Osteoblast (primary cell): ENCODE measurements at regions not wholly inside any gene's neighbourhood (a gene's known extent, or its start where the extent isn't known, plus 50 kb on each side); places are given as distances from the start of the nearest gene placed in this dataset.

Source experiments
- DNase-seq: peaks from one replicate; pipeline ENCODE4 v3.0.0; 2011; ENCODE audit warnings: low spot score, mixed read lengths; ENCODE audit not compliant: insufficient read length; ENCODE audit errors: missing footprints
- H2AFZ ChIP-seq: 2 replicates; pipeline ENCODE4 v1.6.0; 2011; ENCODE audit warnings: mild to moderate bottlenecking, low read length
- H3K27ac ChIP-seq: 2 replicates; pipeline ENCODE4 v1.5.1; 2011; ENCODE audit warnings: mild to moderate bottlenecking, low read depth, low read length, moderate library complexity
- H3K27me3 ChIP-seq: 2 replicates; pipeline ENCODE4 v1.6.0; 2012; ENCODE audit warnings: mild to moderate bottlenecking, control low read depth, inconsistent platforms, low read length, moderate library complexity; ENCODE audit not compliant: insufficient read depth
- H3K36me3 ChIP-seq: 2 replicates; pipeline ENCODE4 v1.5.1; 2011; ENCODE audit warnings: mild to moderate bottlenecking, low read length, control low read depth, moderate library complexity; ENCODE audit not compliant: insufficient read depth
- H3K4me1 ChIP-seq: 2 replicates; pipeline ENCODE4 v1.5.1; 2011; ENCODE audit warnings: mild to moderate bottlenecking, low read length, control low read depth, moderate library complexity; ENCODE audit not compliant: insufficient read depth
- H3K4me2 ChIP-seq: 2 replicates; pipeline ENCODE4 v1.6.0; 2011; ENCODE audit warnings: mild to moderate bottlenecking, low read length; ENCODE audit not compliant: insufficient read depth
- H3K4me3 ChIP-seq: fragments of 200-600 bp; sonication (generic); 3 replicates; pipeline ENCODE4 v1.5.1; 2012; ENCODE audit warnings: mild to moderate bottlenecking, low read length, inconsistent platforms; ENCODE audit not compliant: insufficient read depth
- H3K79me2 ChIP-seq: 2 replicates; pipeline ENCODE4 v1.6.0; 2012; ENCODE audit warnings: mild to moderate bottlenecking, low read length, control low read depth, inconsistent platforms; ENCODE audit not compliant: insufficient read depth
- H3K9me3 ChIP-seq: 2 replicates; pipeline ENCODE4 v1.5.1; 2011; ENCODE audit warnings: low read depth, low read length, control low read depth
- H4K20me1 ChIP-seq: 2 replicates; pipeline ENCODE4 v1.6.0; 2012; ENCODE audit warnings: mild to moderate bottlenecking, low read length, control low read depth; ENCODE audit not compliant: insufficient read depth
- TF ChIP-seq, protein P1 (sequence below): IDR thresholded peaks from 2 replicates; pipeline ENCODE4 v1.5.1; 2011; ENCODE audit warnings: mild to moderate bottlenecking, low read depth, low read length, moderate library complexity; ENCODE audit errors: extremely low read depth

DNA sequence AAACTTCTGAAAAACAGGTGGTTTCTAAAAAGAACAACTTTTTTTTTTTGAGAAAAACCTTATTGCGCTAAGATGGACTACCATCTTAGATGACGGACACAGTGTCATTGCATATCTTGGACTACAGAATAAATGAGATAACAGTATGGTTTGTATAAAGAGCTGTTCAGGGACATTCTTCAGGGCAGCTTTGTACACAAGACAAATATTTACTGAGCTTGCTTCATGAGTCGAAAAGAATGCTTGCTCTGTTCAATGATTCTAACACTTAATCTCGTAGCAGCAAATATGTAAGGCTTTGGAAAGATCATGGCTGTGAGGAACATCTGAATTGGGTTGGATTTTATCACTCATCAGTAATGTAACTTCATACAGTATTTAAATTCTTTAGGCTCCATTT lies 282.5 kb upstream of the CWC22 start:
- Histone ChIP-seq H3K79me2 (no peaks in the 10 kb centered on the region), H3K36me3 (no peaks in the 10 kb centered on the region), H3K27me3 (no peaks in the 10 kb centered on the region), H3K4me3 (no peak overlapping the region), H2AFZ (no peak overlapping the region), H3K27ac (no peak overlapping the region), H3K4me1 (peaks cover 19% of the 10 kb centered on the region), H4K20me1 (no peaks in the 10 kb centered on the region), H3K9me3 (no peaks in the 10 kb centered on the region), H3K4me2 (no peak overlapping the region)
- TF ChIP-seq, protein P1, sequence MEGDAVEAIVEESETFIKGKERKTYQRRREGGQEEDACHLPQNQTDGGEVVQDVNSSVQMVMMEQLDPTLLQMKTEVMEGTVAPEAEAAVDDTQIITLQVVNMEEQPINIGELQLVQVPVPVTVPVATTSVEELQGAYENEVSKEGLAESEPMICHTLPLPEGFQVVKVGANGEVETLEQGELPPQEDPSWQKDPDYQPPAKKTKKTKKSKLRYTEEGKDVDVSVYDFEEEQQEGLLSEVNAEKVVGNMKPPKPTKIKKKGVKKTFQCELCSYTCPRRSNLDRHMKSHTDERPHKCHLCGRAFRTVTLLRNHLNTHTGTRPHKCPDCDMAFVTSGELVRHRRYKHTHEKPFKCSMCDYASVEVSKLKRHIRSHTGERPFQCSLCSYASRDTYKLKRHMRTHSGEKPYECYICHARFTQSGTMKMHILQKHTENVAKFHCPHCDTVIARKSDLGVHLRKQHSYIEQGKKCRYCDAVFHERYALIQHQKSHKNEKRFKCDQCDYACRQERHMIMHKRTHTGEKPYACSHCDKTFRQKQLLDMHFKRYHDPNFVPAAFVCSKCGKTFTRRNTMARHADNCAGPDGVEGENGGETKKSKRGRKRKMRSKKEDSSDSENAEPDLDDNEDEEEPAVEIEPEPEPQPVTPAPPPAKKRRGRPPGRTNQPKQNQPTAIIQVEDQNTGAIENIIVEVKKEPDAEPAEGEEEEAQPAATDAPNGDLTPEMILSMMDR = no peak
- DNase-seq = no peak

DNA sequence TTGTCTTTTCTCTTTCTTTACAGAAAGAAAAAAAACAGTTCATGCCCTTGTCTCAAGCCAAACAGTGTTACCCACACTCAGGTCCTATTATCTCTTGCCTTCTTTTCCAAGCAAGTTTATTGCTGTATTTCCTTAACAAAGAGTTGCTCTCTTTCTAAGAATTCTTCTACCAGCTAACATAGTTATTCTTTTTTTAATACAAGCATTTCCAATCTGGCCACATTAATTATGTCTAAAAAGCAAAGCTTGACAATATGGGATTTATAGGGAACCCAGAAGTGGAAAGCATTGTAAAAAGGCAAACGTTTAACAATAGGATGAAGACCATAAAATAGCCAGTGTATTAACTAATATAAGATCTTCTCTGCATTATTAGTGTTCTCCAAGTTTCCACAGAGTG lies 272.5 kb upstream of the CWC22 start:
- no peaks in the 10 kb centered on the region for H3K36me3 ChIP-seq
- H3K4me3 ChIP-seq = no peak overlapping the region
- no peak for DNase-seq
- H3K4me2 ChIP-seq = no peak overlapping the region
- no peaks in the 10 kb centered on the region for H3K9me3 ChIP-seq
- no peaks in the 10 kb centered on the region for H3K79me2 ChIP-seq
- no peaks in the 10 kb centered on the region for H3K27me3 ChIP-seq
- no peaks in the 10 kb centered on the region for H3K4me1 ChIP-seq
- TF ChIP-seq, protein P1 = no peak
- no peaks in the 10 kb centered on the region for H4K20me1 ChIP-seq
- no peak overlapping the region for H3K27ac ChIP-seq
- H2AFZ ChIP-seq = no peak overlapping the region

DNA sequence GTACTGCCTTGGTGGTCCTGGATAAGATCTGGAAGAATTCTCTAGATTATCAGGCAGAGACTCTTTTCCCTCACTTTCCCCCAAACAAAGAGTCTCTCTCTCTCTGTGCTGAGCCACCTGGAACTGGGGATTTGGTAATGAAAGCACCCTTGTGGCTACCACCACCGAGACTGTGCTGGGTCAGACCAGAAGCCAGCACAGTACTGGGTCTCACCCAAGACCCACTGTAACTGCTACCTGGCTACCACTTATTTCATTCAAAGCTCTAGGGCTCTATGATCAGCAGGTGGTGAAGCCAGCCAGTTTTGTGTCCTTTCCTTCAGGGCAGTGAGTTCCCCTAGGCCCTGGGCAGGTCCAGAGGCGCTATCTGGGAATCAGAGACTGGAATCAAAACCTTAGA lies 269.6 kb upstream of the CWC22 start:
- no peak overlapping the region for H3K4me2 ChIP-seq
- TF ChIP-seq, protein P1 = no peak
- no peak overlapping the region for H3K4me3 ChIP-seq
- H3K79me2 ChIP-seq = no peaks in the 10 kb centered on the region
- no peaks in the 10 kb centered on the region for H3K27me3 ChIP-seq
- H2AFZ ChIP-seq = no peak overlapping the region
- no peaks in the 10 kb centered on the region for H3K9me3 ChIP-seq
- H3K27ac ChIP-seq = no peak overlapping the region
- DNase-seq = no peak
- no peaks in the 10 kb centered on the region for H3K36me3 ChIP-seq
- no peaks in the 10 kb centered on the region for H3K4me1 ChIP-seq
- no peaks in the 10 kb centered on the region for H4K20me1 ChIP-seq

DNA sequence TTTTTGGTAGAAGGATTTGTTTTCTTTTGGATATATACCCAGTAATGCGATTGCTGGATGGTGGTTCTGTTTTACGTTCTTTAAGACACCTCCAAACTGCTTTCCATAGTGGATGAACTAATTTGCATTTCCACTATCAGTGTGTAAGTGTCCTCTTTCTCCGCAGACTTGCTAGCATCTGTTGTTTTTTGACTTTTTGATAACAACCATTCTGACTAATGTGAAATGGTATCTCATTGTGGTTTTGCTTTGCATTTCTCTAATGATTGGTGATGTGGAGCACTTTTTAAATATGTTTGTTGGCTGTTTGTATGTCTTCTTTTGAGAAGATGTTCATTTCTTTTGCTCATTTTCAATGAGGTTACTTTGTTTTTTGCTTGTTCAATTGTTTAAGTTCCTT lies 260.9 kb upstream of the CWC22 start:
- no peak overlapping the region for H3K4me2 ChIP-seq
- no peak overlapping the region for H2AFZ ChIP-seq
- no peaks in the 10 kb centered on the region for H4K20me1 ChIP-seq
- TF ChIP-seq, protein P1 = no peak
- H3K36me3 ChIP-seq = no peaks in the 10 kb centered on the region
- no peak overlapping the region for H3K27ac ChIP-seq
- H3K27me3 ChIP-seq = no peaks in the 10 kb centered on the region
- DNase-seq = no peak
- no peaks in the 10 kb centered on the region for H3K9me3 ChIP-seq
- no peaks in the 10 kb centered on the region for H3K79me2 ChIP-seq
- no peak overlapping the region for H3K4me3 ChIP-seq
- H3K4me1 ChIP-seq = no peaks in the 10 kb centered on the region
